Calu3 (cell line): ENCODE measurements at regions not wholly inside any gene's neighbourhood (a gene's known extent, or its start where the extent isn't known, plus 50 kb on each side); places are given as distances from the start of the nearest gene placed in this dataset.

ENCODE experiments used
- BruUV-seq: library from RNA; stranded (reverse); fragments of 400-500 nt; replicated peaks from 2 replicates; lab custom pipeline; 2021; lab: Mats Ljungman, UMichigan
- CTCF ChIA-PET: fragments of 300-600 bp; sonication (Branson Sonifier 250); formaldehyde crosslinking; loops from one replicate; lab custom pipeline; 2022; ENCODE audit warnings: antibody characterized with exemption; lab: Charles Lee
- DNase-seq: peaks from one replicate; pipeline ENCODE4 v3.0.0; 2022
- H3K27ac Mint-ChIP-seq: one replicate; pipeline ENCODE4 v1.8.0; 2022; ENCODE audit warnings: mixed read lengths; ENCODE audit not compliant: unreplicated experiment
- H3K27me3 Mint-ChIP-seq: one replicate; pipeline ENCODE4 v1.8.0; 2022; ENCODE audit warnings: mixed read lengths; ENCODE audit not compliant: unreplicated experiment
- H3K36me3 Mint-ChIP-seq: one replicate; pipeline ENCODE4 v1.8.0; 2022; ENCODE audit warnings: mild to moderate bottlenecking, moderate library complexity, mixed read lengths; ENCODE audit not compliant: insufficient read depth, unreplicated experiment
- H3K4me1 Mint-ChIP-seq: one replicate; pipeline ENCODE4 v1.8.0; 2022; ENCODE audit warnings: mild to moderate bottlenecking, low read depth, mixed read lengths; ENCODE audit not compliant: unreplicated experiment
- H3K4me3 Mint-ChIP-seq: one replicate; pipeline ENCODE4 v1.8.0; 2022; ENCODE audit warnings: mild to moderate bottlenecking, low read depth, moderate library complexity, mixed read lengths; ENCODE audit not compliant: unreplicated experiment
- H3K9me3 Mint-ChIP-seq: one replicate; pipeline ENCODE4 v1.8.0; 2022; ENCODE audit warnings: low read depth, mixed read lengths; ENCODE audit not compliant: unreplicated experiment
- intact Hi-C: fragments of 100-400 bp; cut with micrococcal nuclease; formaldehyde crosslinking; loops from one replicate; pipeline ENCODE4 v1.10.0; 2022; ENCODE audit not compliant: unreplicated experiment
- TF ChIP-seq, protein P1 (sequence below): fragments of 200-600 bp; IDR thresholded peaks from one replicate; pipeline ENCODE4 v1.8.0; 2022; ENCODE audit warnings: antibody characterized with exemption; ENCODE audit not compliant: unreplicated experiment

DNA sequence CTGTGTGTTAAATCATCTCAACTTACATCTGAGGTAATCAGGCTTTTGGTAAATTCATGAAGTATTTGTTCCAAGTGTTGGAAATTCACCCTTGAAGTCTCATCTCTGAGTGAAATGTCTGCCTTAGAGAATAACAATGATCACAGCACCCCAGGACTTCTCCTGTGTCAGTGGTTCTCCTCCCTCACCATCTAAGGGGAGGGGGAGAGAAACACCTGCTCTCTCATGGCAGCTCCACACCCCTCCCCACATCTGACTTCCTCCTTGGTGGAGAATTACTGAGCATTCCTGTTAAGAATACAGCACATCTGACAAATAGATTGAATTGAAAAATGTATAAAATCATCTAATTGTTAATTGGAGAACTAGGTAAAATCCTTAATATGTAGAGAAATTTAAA, 532.1 kb downstream of the RNF144A start:
- Mint-ChIP-seq H3K36me3 (no peaks in the 10 kb centered on the region), H3K4me3 (no peak overlapping the region), H3K27me3 (no peaks in the 10 kb centered on the region), H3K4me1 (no peaks in the 10 kb centered on the region), H3K27ac (no peak overlapping the region), H3K9me3 (no peaks in the 10 kb centered on the region)
- TF ChIP-seq, protein P1, sequence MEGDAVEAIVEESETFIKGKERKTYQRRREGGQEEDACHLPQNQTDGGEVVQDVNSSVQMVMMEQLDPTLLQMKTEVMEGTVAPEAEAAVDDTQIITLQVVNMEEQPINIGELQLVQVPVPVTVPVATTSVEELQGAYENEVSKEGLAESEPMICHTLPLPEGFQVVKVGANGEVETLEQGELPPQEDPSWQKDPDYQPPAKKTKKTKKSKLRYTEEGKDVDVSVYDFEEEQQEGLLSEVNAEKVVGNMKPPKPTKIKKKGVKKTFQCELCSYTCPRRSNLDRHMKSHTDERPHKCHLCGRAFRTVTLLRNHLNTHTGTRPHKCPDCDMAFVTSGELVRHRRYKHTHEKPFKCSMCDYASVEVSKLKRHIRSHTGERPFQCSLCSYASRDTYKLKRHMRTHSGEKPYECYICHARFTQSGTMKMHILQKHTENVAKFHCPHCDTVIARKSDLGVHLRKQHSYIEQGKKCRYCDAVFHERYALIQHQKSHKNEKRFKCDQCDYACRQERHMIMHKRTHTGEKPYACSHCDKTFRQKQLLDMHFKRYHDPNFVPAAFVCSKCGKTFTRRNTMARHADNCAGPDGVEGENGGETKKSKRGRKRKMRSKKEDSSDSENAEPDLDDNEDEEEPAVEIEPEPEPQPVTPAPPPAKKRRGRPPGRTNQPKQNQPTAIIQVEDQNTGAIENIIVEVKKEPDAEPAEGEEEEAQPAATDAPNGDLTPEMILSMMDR, result no peak
- intact Hi-C loops, result no loop called here
- BruUV-seq, result no TSS peak
- no peak for DNase-seq
- CTCF ChIA-PET, result no interaction called here

DNA sequence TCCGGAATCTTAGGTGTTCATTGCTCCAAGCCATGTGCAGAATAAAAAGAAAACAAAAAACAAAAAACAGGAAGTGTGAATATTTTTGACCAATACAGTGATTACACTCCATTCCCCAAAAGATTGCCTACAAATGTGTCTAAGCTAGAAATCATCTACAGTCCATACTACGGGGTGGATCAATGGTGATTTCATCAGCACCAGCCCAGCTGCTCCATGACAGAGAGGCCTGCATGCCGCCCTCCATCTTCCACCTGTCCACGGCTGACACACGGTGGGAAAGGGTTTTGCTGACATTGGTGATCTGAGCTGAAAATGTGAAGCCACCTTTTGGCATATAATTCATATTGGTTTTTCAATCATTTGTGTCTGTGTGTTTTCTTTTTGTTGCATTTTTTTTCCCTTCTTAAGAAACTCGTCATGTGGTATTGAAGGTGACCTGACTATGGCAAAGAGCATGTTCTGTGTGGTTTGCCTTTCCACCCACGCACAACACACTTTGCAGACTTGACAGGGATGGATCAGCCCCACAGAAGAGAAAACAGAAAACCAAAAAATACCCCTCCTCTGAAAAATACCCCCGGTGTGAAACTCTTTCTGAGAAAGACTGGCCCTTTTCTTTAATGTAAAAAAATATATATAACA, 533.1 kb downstream of the RNF144A start:
- H3K4me3 Mint-ChIP-seq, result no peak overlapping the region
- no peaks in the 10 kb centered on the region for H3K27me3 Mint-ChIP-seq
- intact Hi-C loops, result no loop called here
- H3K27ac Mint-ChIP-seq, result no peak overlapping the region
- no peak for DNase-seq
- CTCF ChIA-PET, result interaction anchor here (0.7 kb wide), 1 partner anchor 485 kb away, joined by 3 read pairs; no protein-coding TSS in a partner anchor
- no TSS peak for BruUV-seq
- TF ChIP-seq, protein P1, result no peak
- no peaks in the 10 kb centered on the region for H3K9me3 Mint-ChIP-seq
- H3K4me1 Mint-ChIP-seq, result no peaks in the 10 kb centered on the region
- no peaks in the 10 kb centered on the region for H3K36me3 Mint-ChIP-seq

DNA sequence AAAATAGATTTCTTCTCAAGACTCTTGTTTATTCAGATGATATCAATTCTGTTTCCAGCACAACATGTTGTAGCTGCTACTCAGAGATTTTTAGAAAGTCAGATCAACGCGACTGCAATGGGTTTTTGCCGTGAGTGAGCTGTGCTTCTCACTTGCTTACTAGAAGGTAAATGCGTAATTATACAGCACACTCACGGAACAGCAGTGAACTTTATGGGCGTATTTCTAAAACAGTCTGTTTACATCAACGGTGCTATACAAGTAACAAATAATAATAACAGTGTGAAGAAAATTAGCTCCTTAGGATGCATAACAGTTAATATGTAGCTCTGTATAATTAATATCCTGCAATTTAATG, 533.6 kb downstream of the RNF144A start:
- Mint-ChIP-seq H3K27ac (no peak overlapping the region), H3K36me3 (no peaks in the 10 kb centered on the region), H3K9me3 (no peaks in the 10 kb centered on the region), H3K4me3 (no peak overlapping the region), H3K4me1 (no peaks in the 10 kb centered on the region), H3K27me3 (no peaks in the 10 kb centered on the region)
- TF ChIP-seq, protein P1, result no peak
- BruUV-seq, result no TSS peak
- DNase-seq, result no peak
- intact Hi-C loops, result no loop called here
- CTCF ChIA-PET, result interaction anchor here (0.7 kb wide), 1 partner anchor 485 kb away, joined by 3 read pairs; no protein-coding TSS in a partner anchor

DNA sequence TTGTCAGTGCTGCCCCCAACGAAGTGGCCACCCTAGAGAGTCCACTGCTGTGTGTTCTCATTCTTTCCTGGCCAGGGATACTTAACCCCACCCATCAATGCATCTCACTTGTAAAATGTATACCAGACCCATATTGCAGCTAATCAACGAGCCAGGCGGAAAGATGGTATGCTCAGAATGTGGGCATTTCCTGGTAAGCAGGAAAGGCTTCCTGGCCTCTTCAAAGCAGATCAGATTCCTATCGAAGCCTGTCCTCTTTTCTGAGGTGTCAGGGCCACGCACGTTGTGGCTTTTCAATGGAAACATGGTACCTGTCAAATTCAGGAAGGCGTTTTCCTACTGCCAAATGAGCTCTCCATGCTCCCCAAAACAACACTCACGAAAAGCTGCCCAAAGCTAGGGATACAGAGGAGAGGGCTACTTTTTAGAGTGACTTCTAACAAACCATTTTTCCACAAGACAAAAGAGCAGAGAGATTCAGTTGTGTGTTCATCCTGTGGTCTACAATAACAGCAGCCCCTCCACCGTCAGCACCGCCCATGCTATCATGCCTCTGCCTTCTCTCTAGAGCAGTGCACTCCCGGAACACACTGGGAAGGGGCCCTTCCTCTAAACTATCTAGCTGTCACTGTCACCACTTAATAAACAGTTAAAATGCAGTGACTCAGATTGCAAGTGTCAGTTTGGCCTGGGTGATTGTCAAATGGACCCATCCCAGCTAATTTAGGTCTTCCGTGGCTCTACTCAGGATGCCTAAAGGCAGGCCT, 535.1 kb downstream of the RNF144A start:
- no peaks in the 10 kb centered on the region for H3K9me3 Mint-ChIP-seq
- H3K4me1 Mint-ChIP-seq, result no peaks in the 10 kb centered on the region
- BruUV-seq, result no TSS peak
- no peaks in the 10 kb centered on the region for H3K36me3 Mint-ChIP-seq
- no peak overlapping the region for H3K4me3 Mint-ChIP-seq
- CTCF ChIA-PET, result interaction anchor here (0.6 kb wide), 1 partner anchor 683 kb away, joined by 3 read pairs; no protein-coding TSS in a partner anchor
- intact Hi-C loops, result no loop called here
- no peak overlapping the region for H3K27ac Mint-ChIP-seq
- TF ChIP-seq, protein P1, result no peak
- DNase-seq, result no peak
- no peaks in the 10 kb centered on the region for H3K27me3 Mint-ChIP-seq
